NCI-H1092 treated with DMSO at 0.1 percent for 48 hours (cell line): ENCODE measurements at regions not wholly inside any gene's neighbourhood (a gene's known extent, or its start where the extent isn't known, plus 50 kb on each side); places are given as distances from the start of the nearest gene placed in this dataset.

ENCODE experiments used
- DNase-seq: peaks from one replicate; lab custom pipeline; 2025; lab: John Stamatoyannopoulos, UW

DNA sequence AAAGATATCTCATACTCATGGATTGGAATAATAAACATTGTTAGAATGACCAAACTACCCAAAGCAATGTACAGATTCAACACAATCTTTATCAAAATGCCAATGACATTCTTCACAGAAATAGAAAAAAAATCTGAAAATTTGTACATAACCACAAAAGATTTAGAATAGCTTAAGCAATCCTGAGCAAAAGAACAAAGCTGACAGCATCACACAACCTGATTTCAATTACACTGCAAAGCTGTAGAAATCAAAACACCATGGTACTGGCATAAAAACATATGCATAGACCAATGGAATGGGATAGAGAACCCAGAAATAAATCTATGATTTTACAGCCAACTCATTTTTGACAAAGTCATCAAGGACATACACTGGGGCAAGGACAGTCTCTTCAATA lies 130.0 kb upstream of the TMEM72 start:
- DNase-seq, result no peak

DNA sequence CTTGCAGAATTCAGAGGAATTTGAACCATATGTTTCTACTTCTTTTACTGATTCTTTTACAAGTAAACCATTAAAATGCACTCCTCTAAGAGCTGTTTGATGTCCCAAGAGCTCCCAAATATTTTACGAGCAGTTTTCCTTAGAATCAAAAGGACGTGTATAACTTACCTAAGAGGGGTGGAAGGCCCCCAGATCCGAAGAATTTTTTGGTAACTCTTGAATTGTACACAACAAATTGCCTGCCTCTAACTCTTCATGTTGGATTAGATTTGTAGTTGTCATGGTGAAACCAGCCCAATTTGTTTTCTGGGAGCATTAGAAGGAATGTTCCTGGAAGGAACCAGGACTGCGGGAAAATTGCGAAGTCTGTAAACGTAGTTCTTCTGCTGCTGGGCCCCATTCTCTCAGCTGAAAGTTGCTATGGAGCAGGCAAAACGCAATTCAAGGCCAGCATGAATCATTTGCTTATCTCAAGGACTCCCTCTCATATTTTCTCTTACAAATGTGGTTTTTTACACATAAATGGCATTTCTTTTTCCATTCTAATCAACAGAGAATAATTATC lies 124.8 kb upstream of the TMEM72 start:
- DNase-seq, result no peak

DNA sequence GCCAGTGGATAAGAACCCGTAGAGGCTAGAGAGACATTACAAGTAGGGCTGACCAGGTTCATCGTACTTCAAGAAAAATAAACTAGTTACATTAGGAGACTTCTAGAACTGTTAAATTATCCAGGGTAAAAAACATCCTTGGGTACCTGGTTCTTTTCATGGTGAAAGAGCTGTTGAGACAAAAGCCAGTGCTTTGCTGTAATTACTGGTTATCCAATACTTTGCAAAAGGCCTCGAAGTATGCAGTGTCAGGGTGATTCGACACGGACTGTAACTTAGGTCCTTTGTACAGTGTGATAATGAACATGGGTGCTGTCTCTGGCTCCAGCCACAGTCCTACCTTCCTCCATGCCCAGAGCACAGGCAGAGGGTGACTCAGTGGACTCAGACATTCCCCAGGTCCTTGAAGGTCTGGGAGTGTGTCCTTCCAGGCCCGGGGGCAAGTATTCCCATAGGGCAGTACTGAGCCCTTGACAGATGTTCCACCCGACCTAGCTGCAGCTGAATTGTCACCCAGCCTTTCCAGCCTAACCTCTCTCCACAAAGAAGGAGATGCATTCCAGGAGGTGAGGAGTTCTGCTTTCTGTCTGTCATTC lies 123.6 kb upstream of the TMEM72 start:
- DNase-seq, result no peak

DNA sequence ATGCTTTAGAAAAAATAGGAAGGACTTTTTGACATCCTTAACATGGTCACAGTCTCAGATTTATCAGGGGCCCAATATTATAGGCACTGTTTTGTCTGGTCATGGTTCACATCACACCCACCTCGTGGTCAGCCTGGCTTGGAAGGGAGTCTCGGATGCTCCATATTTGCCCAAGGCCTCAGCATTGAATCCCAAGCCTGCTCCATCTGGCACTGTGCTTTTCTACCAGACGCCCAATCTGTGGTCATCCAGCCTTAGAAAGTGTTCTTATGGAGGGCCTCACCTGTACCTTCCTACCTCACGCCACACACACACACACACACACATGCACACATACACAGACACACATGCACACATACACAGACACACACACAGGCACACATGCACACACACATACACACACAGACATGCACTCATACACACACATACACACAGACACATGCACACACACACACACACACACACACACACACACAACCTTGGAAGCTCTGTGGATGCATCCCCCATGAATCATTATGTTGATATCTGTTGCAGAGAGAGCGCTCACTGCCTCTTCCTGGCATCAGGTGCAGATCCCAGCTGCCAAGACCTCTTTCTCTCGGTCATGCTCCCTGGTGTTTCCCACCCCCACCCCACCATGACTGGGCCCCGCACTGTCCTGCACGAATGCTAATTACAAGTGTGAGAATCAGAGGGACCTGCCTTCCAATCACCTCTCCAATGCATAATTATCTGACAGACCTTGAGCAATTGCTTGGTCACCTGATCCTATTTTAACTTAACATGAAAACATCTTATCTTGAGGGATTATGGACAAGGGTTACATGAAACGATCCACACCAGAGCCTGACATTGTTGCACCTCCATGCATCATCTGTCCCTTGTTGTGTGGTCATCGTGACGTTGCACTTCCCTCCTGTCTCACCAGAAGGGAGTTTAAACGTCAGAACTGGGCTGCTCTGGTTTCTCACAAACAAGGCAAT lies 122.7 kb upstream of the TMEM72 start:
- no peak for DNase-seq

DNA sequence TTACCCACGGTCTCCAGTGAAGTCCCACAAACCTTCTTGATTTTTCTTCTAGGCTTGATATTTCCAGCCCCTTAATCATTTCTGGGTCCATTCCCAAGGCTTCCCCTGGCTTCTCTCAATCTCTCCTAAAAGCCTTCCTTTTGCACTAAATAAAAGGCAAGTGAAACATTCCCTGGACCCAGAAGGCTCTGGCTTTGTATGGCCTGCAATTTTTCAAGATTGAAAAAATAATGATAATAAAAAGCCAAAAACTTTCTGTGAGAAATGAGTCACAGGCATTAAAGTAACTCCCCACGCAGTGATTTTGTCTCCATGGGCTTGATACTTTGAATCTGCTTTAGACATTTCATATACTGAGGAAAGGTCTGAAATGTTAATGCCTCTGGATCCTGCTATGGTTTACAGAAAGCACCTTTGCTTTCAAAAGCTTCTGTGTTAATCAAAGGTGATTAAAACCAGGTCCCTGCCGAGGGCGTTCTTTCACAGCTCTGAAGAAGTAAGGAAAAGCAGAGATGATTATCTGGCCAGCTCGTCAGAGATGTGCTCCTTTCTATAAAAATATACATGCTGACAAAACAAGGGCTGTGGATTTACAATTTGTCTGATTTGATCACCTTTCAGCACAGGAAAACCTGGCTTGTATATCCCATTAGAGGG lies 118.9 kb upstream of the TMEM72 start:
- DNase-seq, result no peak

DNA sequence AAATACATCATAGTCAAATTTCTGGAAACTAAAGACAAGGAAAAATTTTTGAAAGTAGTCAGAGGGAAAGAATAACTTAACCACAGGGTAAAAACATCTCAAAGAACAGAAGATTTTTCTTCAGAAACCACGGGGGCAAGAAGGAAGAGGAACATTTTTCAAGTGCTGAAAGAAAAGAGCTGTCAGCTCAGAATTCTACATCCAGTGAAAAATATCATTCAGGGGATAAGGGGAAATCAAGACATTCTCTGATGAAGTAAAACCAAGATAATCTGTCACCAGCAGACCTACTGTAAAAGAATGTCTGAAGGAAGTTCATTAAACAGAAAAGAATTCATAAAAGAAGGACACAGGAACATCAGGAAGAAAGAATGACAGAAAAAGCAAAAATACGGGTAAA lies 111.2 kb upstream of the TMEM72 start:
- no peak for DNase-seq

DNA sequence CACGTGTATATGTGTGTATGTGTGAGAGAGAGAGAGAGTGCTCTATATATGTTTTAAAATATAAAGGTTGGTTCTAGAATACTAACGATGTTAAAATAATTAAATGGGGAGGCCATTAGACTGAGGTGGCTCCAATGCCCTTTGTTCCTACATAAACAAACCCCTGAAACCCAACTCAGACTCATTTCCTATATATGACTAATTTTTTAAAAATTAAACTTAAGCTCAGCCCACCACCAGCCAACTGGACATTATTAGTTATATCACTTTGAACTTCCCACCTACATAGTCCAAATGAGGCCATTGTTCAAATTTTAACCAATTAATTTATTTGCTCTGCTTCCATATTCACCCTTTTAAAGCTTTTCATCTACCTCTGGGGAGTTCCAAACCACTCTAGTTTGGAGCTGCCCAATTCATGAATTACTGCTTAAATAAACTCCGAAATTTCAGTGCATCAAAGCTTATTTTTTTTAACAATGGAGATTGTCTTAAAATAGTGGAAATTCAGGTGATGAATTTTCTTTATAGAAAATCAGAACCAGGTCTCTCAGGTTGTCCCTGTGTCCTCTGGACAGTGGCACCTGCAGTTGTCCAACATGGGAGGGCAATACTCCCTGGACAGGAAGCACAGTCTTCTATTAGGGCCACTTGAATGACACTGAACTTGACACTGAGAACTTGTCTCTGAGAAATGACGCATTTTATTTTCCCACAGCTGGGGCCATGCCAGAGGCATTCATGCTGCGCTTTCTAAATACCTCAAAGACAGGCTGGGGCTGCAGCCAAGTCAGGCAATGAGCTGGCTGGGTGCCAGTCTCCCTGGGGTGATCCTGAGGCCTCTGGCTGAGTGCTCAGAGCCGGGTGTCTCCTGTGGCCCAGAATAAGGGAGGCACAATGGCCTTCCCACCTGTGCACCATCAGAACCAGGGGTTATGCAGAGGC lies 109.5 kb upstream of the TMEM72 start:
- DNase-seq, result peak; percentile 89

DNA sequence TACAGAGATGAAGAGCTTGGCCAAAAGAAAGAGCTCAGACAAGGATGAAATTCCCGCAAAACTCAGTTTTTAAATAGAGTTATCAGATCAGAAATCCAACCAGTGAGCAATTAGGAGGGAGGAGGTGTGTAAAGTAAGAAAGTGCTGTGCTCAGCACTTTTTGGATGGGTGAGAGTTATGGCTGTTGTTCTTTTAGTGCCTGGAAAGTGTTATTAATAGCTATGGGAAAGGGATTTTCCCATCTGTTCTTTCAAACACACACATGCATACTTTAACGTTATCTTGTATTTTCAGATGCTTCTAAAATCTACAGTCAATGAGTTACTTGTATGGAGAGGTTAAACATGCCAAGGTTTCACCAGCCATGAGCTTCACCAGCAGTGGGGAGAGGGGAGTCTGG lies 107.3 kb upstream of the TMEM72 start:
- no peak for DNase-seq

DNA sequence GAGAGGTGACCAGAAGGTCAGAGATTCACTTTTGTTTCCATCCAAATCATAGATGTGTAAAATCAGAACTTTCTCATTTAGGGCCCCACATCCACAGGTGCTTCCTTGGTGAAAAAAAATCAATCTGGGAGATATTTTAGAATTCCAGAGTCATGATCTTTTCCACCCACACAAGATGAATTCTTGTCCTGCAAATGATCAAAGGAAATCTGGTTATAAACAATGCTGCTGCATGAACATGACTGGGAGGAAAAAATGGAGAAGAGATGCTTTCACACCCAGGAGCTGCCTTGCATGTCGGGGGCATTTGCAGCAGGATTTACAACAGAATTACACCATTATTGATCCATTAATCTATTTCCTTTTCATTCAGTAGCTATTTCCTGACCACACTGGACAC lies 106.5 kb upstream of the TMEM72 start:
- DNase-seq, result no peak

DNA sequence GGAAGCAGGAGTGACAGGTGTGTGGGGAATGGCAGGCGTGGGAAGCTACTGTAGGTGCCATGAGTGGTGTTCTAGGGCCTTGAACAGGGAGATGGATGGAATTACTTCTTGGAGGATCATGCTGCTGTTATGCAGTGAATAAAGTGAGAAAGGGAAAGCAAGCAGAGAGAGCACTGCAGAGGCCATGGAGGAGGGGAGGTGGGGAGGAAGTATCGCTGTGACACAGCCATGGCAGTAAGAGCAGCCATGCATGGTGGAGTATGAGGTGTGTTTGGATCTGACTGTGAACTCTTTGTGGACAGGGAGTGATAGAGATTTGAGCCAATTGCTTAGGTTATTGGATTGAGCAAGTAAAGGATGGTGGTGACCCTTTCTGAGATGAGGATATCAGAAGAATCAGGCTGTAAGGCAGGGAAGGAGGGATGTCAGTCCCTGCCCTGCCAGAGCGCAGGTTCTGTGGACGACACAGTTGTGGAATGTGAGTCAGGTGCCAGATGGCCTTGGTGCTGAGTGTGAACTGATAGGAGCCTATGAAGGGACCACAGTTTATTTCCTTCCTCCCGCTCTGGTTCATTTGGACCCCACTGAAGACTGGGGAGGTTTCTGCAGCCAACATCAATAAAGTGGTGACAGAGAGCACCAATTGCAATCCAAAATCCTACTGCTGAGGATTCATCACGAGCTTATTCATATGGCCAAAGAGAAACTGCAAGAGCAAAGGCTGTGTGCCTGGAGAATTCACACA lies 105.5 kb upstream of the TMEM72 start:
- no peak for DNase-seq

DNA sequence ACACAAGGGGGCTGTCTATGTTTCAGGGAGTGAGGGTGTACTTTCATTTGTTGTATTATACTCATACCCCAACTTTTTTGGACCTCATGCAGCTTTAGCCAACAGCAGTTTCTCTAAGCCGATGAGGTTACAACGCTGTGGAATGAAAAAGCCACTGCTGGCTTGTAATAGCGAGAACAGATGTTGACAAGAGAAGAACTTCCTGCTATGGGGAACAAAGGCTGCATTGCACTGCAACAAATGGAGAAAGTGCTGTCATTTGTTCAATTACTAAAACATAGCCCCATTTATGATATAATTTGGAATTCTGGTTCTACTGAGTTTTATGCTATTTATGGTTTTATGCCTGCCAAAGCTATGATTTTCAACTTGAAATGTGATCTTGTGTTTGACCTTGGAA lies 104.2 kb upstream of the TMEM72 start:
- no peak for DNase-seq

DNA sequence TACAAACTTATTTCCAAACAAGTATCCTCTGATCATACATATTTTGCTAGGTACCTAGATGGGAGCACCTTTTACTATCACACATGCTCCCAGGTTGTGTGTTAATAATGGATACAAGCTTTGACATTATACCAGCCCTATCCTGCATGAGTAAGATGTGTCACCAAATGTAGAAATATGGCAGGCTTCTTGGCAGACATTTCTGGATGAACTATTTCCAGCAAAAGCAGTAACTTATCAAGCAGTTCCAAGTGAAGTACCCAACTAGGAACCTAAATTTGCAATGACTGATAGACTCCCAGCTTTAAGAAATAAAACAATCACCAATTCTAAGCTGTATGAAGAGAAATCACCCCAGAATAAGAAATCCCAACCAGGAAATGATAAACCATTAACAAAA lies 103.7 kb upstream of the TMEM72 start:
- no peak for DNase-seq

DNA sequence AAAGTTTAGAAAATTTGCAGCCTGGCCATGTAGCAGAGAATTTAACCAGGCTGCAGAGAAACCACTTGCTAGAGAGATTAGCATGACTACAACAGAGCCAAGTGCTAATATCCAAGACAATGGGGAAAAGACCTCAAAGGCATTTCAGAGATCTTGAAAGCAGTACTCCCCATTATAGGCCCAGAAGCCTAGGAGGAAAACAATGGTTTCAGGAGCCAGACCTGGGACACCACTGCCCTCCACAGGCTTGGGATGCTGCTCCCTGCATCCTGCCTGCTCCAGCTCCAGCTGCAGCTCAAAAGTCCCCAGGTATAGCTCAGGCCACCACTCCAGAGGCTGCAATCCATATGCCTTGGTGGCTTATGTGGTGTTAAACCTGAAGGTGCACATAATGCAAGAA lies 101.5 kb upstream of the TMEM72 start:
- DNase-seq, result no peak

DNA sequence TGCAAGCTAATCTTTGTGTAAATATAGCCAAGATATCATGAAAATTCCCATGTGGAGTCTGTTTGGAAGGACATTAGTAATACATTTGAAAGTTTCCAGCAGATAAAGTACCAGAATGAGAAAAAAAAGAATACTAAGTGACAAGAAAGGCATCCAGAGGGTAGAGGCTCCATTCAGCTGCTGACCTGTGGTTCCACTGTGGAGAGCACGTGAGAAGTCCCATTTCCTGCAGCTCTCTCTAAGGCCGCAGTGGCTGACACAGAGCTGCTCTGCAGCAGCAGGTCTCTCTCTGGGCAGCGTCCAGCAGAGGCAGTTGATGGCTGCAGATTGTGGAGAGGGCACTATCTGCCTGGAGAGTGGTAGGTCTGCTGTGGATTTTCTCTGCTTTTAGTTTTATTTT lies 100.1 kb upstream of the TMEM72 start:
- no peak for DNase-seq

DNA sequence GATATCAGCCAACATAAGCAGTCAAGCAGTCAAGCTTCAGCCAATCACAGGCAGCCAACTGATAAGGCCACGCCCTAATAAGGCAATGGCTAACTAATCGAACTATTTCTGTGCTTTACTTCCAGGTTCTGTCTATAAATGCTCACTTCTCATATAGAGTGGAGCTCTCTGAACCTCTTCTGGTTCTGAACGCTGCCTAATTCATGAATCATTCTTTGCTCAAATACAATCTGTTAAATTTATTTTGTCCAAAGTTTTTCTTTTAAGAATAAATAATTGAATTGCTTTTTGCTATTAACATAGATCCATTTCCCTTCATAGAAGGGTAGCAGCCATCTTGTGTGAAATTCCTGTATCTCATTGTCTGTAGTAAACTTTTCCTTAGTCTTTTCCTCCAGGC lies 97.9 kb upstream of the TMEM72 start:
- DNase-seq, result no peak

DNA sequence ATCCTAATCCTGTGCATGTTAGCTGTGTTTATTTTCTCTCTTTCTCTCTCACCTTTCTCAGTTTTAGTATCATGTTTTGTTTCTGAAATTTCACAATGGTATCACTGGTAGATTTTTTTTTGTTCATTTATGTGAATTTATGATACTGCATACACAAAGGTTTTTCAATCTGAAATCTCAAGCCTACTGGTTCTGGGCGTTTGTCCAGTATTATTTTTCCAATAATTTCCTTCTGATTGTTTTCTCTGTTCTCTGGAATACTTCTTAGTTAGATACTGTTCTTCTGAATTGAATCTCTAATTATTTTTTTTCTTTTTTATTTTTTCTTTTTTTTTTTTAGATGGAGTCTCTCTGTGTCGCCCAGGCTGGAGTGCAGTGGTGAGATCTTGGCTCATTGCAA lies 96.2 kb upstream of the TMEM72 start:
- no peak for DNase-seq

DNA sequence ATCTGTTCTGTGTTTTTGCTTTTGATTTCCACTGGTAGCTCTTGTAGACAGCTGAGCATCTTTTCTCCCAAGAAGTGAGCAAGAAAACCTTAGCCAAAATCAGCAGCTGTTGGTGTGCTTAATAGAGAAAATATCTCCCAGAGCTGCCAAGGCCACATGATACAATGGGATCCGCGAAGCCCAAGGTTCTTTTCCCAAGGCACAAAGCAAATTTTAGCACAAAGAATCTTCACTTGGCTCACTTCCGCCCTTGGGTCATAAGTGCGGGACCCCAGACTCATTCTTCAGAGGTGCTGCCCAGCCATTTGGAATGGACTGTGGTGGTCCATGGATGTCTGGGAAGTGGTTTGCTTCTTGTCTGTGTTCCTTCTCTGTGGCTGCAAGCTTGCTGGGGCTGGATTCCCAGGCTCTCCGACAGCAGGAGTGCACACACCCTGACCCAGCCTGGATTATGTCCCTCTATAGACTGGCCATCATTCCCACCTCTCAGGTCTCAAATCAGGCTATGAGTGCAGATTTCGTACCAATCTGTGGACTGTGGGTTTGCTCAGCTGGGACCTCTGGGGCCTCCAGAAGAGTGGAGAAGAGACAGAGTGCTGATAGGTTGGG lies 93.0 kb upstream of the TMEM72 start:
- DNase-seq, result no peak

DNA sequence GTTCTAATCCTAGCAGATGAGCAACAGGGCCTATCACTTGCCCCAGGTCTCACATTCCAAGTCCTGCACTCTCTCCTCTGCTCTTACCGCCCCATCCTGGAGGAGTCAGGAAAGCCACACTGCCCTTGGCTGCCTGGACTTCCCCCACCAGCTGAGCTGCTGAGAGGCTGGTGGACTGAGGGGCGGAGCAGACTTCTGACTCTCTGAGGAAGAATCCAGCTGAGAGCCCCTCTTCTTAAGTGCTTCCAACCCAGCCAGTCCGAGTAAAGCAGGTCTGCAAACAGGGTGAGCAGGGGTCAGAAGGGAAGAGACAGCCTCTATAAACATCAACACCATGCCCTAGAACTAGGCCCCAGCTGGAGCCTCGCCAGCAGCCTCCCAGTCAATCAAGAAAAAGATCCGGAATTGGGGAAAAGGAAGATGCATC lies 92.4 kb upstream of the TMEM72 start:
- DNase-seq, result no peak

DNA sequence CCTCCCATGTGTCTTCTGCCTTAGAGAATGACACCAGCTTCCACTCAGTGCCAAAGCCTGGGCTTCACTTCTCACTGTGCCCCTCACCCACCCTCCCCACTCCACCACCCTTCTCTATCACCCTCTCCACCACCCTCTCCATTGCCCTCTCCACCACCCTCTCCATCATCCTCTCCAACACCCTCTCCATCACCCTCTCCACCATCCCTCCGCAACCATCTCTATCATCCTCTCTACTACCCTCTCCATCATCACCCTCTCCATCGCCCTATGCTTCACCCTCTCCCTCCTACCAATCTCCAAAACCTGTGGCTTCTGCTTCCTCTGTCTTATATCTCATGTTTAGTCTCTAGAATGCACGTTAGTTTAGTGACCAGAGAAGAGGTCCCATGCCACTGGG lies 91.0 kb upstream of the TMEM72 start:
- no peak for DNase-seq

DNA sequence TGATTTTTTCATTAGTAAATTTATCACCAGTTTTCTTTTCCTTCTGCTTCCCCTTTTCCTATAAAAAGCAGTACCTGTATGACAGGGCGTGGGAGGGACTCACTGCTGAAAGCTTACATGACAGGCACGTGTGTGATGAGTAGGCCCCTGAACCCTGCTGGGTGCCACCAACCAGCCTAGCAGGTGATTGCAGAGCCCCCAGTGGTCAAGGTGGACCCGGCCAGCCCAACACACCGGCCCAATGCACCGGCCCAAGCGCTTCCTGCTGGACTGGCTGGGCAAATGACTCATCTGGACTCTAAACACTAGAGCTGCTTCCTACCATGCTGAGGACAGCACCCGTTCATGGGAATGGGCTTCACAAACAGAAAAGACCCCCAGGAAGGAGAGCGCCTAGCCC lies 89.8 kb upstream of the TMEM72 start:
- DNase-seq, result no peak
